Natural killer cell (primary cell): ENCODE measurements at regions not wholly inside any gene's neighbourhood (a gene's known extent, or its start where the extent isn't known, plus 50 kb on each side); places are given as distances from the start of the nearest gene placed in this dataset.
"Not testable (repeated sequence)": the region's sequence is repeated elsewhere in the genome, so short reads cannot be mapped to it uniquely, and the experiment has no call there.

Experiments used
- ATAC-seq, 3 donors: fragments of 150-1000 bp in 2 of 3; fragments of 200-7000 bp in 1 of 3; cut with Tn5 transposase; 1 replicate in 1 of 3; 2 replicates in 2 of 3; pipeline ENCODE4 v1.10.0; 2021; ENCODE audit warnings: mild to moderate bottlenecking in 2 of 3, moderate library complexity in 2 of 3
- DNase-seq, 2 donors: peaks; one replicate each; pipeline versions ENCODE4 v3.0.0 to v3.0.0-alpha.2; 2013 to 2021; ENCODE audit warnings: mixed read lengths in 1 of 2
- H3K27ac ChIP-seq: one replicate; pipeline ENCODE4 v1.5.1; 2013; ENCODE audit warnings: mild to moderate bottlenecking, low read length
- H3K27me3 ChIP-seq: one replicate; pipeline ENCODE4 v1.6.1; 2013; ENCODE audit warnings: low read length; ENCODE audit not compliant: control insufficient read depth, insufficient read depth
- H3K36me3 ChIP-seq: one replicate; pipeline ENCODE4 v1.6.1; 2013; ENCODE audit warnings: low read length; ENCODE audit not compliant: control insufficient read depth, insufficient read depth
- H3K4me1 ChIP-seq: one replicate; pipeline ENCODE4 v1.6.1; 2013; ENCODE audit warnings: low read length; ENCODE audit not compliant: control insufficient read depth, insufficient read depth
- H3K4me3 ChIP-seq: one replicate; pipeline ENCODE4 v1.5.1; 2013; ENCODE audit warnings: low read length
- H3K9me3 ChIP-seq: one replicate; pipeline ENCODE4 v1.6.1; 2013; ENCODE audit warnings: low read length; ENCODE audit not compliant: control insufficient read depth, insufficient read depth
- H3K27ac Mint-ChIP-seq, 2 donors: one replicate each; pipeline ENCODE4 v1.8.0; 2022; ENCODE audit warnings: mild to moderate bottlenecking in 2 of 2, mixed read lengths in 2 of 2, moderate library complexity in 1 of 2
- H3K27me3 Mint-ChIP-seq, 2 donors: one replicate each; pipeline ENCODE4 v1.8.0; 2022; ENCODE audit warnings: low read depth in 2 of 2, mixed read lengths in 2 of 2
- H3K36me3 Mint-ChIP-seq: one replicate; pipeline ENCODE4 v1.8.0; 2022; ENCODE audit warnings: mixed read lengths
- H3K4me1 Mint-ChIP-seq, 2 donors: one replicate each; pipeline ENCODE4 v1.8.0; 2022; ENCODE audit warnings: mixed read lengths in 2 of 2
- H3K4me3 Mint-ChIP-seq: one replicate; pipeline ENCODE4 v1.8.0; 2022; ENCODE audit warnings: mild to moderate bottlenecking, moderate library complexity, mixed read lengths
- H3K9me3 Mint-ChIP-seq, 2 donors: one replicate each; pipeline ENCODE4 v1.8.0; 2022; ENCODE audit warnings: mixed read lengths in 2 of 2
- WGBS: methylation state at CpG from one replicate; pipeline ENCODE4 v1.1.7; 2013; ENCODE audit warnings: missing lambda C conversion rate; ENCODE audit not compliant: insufficient coverage; 5-methylcytosine and 5-hydroxymethylcytosine counted together
- intact Hi-C: fragments of 100-400 bp; cut with micrococcal nuclease; formaldehyde crosslinking; loops from one replicate; pipeline ENCODE4 v1.14.2; 2022
- TF ChIP-seq, protein P1 (sequence below): fragments of 200-600 bp; IDR thresholded peaks from one replicate; pipeline ENCODE4 v1.8.0; 2022; ENCODE audit warnings: antibody characterized with exemption

DNA sequence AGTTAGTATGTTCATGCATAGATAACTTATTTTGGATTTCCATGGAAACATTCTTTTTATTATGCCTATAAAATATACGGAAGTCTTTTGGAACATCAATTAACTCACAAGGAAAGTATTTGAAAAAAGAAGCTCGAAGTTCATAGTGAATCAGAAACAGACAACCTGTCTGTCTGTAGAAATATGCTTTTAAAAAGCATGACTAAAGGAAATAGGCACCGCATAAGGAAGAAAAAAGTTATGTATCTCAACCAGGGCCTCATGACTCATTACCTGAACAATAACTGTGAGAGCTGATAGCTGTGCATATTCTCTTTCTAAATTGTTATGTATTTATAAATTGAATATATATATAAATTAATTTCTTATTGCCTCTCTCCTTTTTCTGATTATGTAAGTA lies 324.1 kb downstream of the TLL1 start:
- WGBS, result 82% methylated on average over 2 of the region's 3 CpGs
- TF ChIP-seq, protein P1, sequence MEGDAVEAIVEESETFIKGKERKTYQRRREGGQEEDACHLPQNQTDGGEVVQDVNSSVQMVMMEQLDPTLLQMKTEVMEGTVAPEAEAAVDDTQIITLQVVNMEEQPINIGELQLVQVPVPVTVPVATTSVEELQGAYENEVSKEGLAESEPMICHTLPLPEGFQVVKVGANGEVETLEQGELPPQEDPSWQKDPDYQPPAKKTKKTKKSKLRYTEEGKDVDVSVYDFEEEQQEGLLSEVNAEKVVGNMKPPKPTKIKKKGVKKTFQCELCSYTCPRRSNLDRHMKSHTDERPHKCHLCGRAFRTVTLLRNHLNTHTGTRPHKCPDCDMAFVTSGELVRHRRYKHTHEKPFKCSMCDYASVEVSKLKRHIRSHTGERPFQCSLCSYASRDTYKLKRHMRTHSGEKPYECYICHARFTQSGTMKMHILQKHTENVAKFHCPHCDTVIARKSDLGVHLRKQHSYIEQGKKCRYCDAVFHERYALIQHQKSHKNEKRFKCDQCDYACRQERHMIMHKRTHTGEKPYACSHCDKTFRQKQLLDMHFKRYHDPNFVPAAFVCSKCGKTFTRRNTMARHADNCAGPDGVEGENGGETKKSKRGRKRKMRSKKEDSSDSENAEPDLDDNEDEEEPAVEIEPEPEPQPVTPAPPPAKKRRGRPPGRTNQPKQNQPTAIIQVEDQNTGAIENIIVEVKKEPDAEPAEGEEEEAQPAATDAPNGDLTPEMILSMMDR, result no peak
- Mint-ChIP-seq H3K4me3 (no peak overlapping the region), H3K27ac (no peak overlapping the region), H3K36me3 (no peaks in the 10 kb centered on the region), H3K4me1 (no peaks in the 10 kb centered on the region), H3K9me3 (peaks cover 4 to 7% of the 10 kb centered on the region in 2 donors), H3K27me3 (no peaks in the 10 kb centered on the region)
- no peak for ATAC-seq
- Histone ChIP-seq H3K9me3 (peaks cover 8% of the 10 kb centered on the region), H3K4me3 (no peak overlapping the region), H3K27me3 (no peaks in the 10 kb centered on the region), H3K4me1 (no peaks in the 10 kb centered on the region), H3K36me3 (no peaks in the 10 kb centered on the region), H3K27ac (no peak overlapping the region)
- intact Hi-C loops, result no loop called here
- DNase-seq, result no peak

- H3K27me3 Mint-ChIP-seq, result no peaks in the 10 kb centered on the region
- intact Hi-C loops, result no loop called here
- Histone ChIP-seq H3K9me3 (peaks cover 12% of the 10 kb centered on the region), H3K4me3 (no peak overlapping the region), H3K36me3 (no peaks in the 10 kb centered on the region), H3K27ac (no peak overlapping the region), H3K4me1 (no peaks in the 10 kb centered on the region), H3K27me3 (no peaks in the 10 kb centered on the region)
- H3K4me3 Mint-ChIP-seq, result no peak overlapping the region
- WGBS, result 87% methylated on average over 6 of the region's 6 CpGs
- no peaks in the 10 kb centered on the region for H3K36me3 Mint-ChIP-seq
- H3K27ac Mint-ChIP-seq, result no peak overlapping the region
- TF ChIP-seq, protein P1, result no peak
- no peaks in the 10 kb centered on the region for H3K4me1 Mint-ChIP-seq
- no peak for DNase-seq
- H3K9me3 Mint-ChIP-seq, result peaks cover 4 to 6% of the 10 kb centered on the region in 2 donors
- no peak for ATAC-seq
These were observed 325.0 kb downstream of the TLL1 start for GRCh38 chr4:166198041-166198440.

- H3K27ac ChIP-seq, result no peak overlapping the region
- peaks cover 4 to 6% of the 10 kb centered on the region in 2 donors for H3K9me3 Mint-ChIP-seq
- no peaks in the 10 kb centered on the region for H3K36me3 ChIP-seq
- H3K4me1 ChIP-seq, result no peaks in the 10 kb centered on the region
- H3K27me3 ChIP-seq, result no peaks in the 10 kb centered on the region
- TF ChIP-seq, protein P1, result no peak
- no peaks in the 10 kb centered on the region for H3K36me3 Mint-ChIP-seq
- no peak for ATAC-seq
- H3K4me3 ChIP-seq, result no peak overlapping the region
- no peaks in the 10 kb centered on the region for H3K4me1 Mint-ChIP-seq
- no peaks in the 10 kb centered on the region for H3K27me3 Mint-ChIP-seq
- peaks cover 12% of the 10 kb centered on the region for H3K9me3 ChIP-seq
- H3K27ac Mint-ChIP-seq, result no peak overlapping the region
- no peak for DNase-seq
- intact Hi-C loops, result no loop called here
- no peak overlapping the region for H3K4me3 Mint-ChIP-seq
- WGBS, result 87% methylated on average over 11 of the region's 12 CpGs
These were observed 325.7 kb downstream of the TLL1 start for GRCh38 chr4:166198516-166199310.

DNA sequence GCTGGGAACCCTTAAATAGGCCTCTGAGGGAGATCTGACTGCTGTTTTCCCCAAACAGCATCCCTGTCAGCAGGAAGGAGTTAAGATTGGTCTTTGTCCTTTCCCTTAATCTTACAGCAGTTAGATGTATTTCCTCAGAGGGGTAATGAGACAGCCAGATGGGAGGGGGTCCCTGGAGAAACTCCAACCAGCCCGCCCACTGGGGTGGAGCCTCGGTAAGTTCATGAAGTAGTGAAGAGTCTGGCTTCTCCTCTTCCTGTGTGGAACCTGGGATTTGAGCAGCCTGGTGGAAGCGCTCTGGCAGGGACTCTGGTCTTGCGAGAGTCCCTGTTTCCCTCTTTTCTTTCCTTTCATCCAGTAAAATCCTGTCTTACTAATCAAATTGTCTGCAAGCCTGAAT lies 330.0 kb downstream of the TLL1 start:
- Histone ChIP-seq H3K27me3 (no peaks in the 10 kb centered on the region), H3K27ac (no peak overlapping the region), H3K9me3 (peaks cover 9% of the 10 kb centered on the region), H3K4me3 (no peak overlapping the region), H3K36me3 (no peaks in the 10 kb centered on the region), H3K4me1 (no peaks in the 10 kb centered on the region)
- TF ChIP-seq, protein P1, result no peak
- H3K9me3 Mint-ChIP-seq, result peaks cover 4 to 7% of the 10 kb centered on the region in 2 donors
- no peak overlapping the region for H3K4me3 Mint-ChIP-seq
- ATAC-seq, result no peak
- no peaks in the 10 kb centered on the region for H3K36me3 Mint-ChIP-seq
- no peak overlapping the region for H3K27ac Mint-ChIP-seq
- DNase-seq, result no peak
- H3K27me3 Mint-ChIP-seq, result no peaks in the 10 kb centered on the region
- 96% methylated on average over 4 of the region's 4 CpGs for WGBS
- intact Hi-C loops, result no loop called here
- H3K4me1 Mint-ChIP-seq, result no peaks in the 10 kb centered on the region

GRCh38 chr4:166212326-166212725 lies 339.3 kb downstream of the TLL1 start:
- Mint-ChIP-seq H3K36me3 (peaks cover 14% of the 10 kb centered on the region), H3K9me3 (peaks cover 11 to 18% of the 10 kb centered on the region in 2 donors)
- H3K27me3 ChIP-seq, H3K4me1 Mint-ChIP-seq, H3K4me3 Mint-ChIP-seq, ATAC-seq, H3K27ac Mint-ChIP-seq, H3K27ac ChIP-seq, H3K4me3 ChIP-seq, H3K27me3 Mint-ChIP-seq, intact Hi-C loops, H3K36me3 ChIP-seq, DNase-seq, H3K4me1 ChIP-seq: not testable (repeated sequence)
- 84% methylated on average over 3 of the region's 4 CpGs for WGBS
- peaks cover 12% of the 10 kb centered on the region for H3K9me3 ChIP-seq
